ENCODE measurements at regions not wholly inside any gene's neighbourhood (a gene's known extent, or its start where the extent isn't known, plus 50 kb on each side); places are given as distances from the start of the nearest gene placed in this dataset.

DNA sequence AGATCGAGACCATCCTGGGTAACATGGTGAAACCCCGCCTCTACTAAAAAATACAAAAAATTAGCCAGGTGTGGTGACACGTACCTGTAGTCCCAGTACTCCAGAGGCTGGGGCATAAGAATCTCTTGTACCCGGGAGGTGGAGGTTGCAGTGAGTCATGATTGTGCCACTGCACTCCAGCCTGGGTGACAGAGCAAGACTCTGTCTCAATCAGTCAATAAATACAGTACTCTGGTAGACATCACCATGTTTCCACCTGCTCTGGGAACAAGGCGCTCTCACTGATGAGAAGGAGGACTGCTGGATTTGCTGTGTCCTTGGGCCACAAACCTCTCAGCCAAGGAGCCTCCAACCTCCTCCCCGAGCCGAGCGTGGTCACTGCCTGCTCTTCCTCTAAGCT lies 154.2 kb upstream of the ZNF236 start:
- Mint-ChIP-seq H3K4me3 (no peak overlapping the region), H3K27me3 (ENCODE audit: low read depth in 3 of 3) (peaks cover 2 to 12% (median 4%) of the 10 kb centered on the region in 3 donors)
- DNase-seq = no peak

GRCh38 chr18:76667603-76668002 lies 154.8 kb upstream of the ZNF236 start:
- no peaks in the 10 kb centered on the region for H3K9me3 Mint-ChIP-seq
- H3K27ac Mint-ChIP-seq = no peak overlapping the region
- no peak for DNase-seq

More for the DNA sequence above, 154.2 kb upstream of the ZNF236 start:
- H3K4me1 Mint-ChIP-seq = no peaks in the 10 kb centered on the region
- no peak overlapping the region for H3K27ac Mint-ChIP-seq
- H3K36me3 Mint-ChIP-seq = peaks cover 0 to 3% (median 0%) of the 10 kb centered on the region in 3 donors
- H3K9me3 Mint-ChIP-seq = no peaks in the 10 kb centered on the region

DNA sequence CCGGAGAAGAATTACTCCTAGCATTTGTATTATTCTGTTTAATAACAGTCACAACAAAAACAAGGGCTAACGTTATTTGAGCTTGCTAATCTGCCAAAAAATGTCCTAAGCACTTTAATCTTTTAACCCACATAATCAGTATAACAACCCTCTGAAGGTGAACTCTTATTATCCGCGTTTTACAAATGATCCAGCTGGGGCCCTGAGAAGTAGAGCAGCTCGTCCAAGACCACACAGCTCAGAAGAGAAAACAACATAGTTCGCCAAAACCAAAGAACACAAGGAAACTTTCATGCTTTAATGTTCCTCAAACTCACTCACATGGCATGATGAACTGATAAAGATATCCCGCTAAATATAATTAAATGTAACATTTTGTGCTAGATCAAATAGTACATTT lies 159.7 kb upstream of the ZNF236 start:
- Mint-ChIP-seq H3K27ac (no peak overlapping the region), H3K9me3 (no peaks in the 10 kb centered on the region), H3K36me3 (peaks cover 0 to 3% (median 0%) of the 10 kb centered on the region in 3 donors), H3K4me1 (peaks cover 11 to 14% of the 10 kb centered on the region in 2 donors), H3K27me3 (ENCODE audit: low read depth in 3 of 3) (peaks cover 6 to 11% (median 8%) of the 10 kb centered on the region in 3 donors), H3K4me3 (no peak overlapping the region)
- DNase-seq = no peak

More at GRCh38 chr18:76667603-76668002, 154.8 kb upstream of the ZNF236 start:
- Mint-ChIP-seq H3K36me3 (peaks cover 0 to 3% (median 0%) of the 10 kb centered on the region in 3 donors), H3K4me1 (no peaks in the 10 kb centered on the region), H3K27me3 (ENCODE audit: low read depth in 3 of 3) (peaks cover 4 to 12% (median 4%) of the 10 kb centered on the region in 3 donors), H3K4me3 (no peak overlapping the region)

GRCh38 chr18:76660571-76661192 lies 161.7 kb upstream of the ZNF236 start:
- Mint-ChIP-seq H3K4me3 (no peak overlapping the region), H3K27me3 (ENCODE audit: low read depth in 3 of 3) (peaks cover 1 to 17% (median 3%) of the 10 kb centered on the region in 3 donors), H3K9me3 (no peaks in the 10 kb centered on the region), H3K27ac (no peak overlapping the region), H3K36me3 (peaks cover 0 to 3% (median 0%) of the 10 kb centered on the region in 3 donors), H3K4me1 (peaks cover 18 to 26% of the 10 kb centered on the region in 2 donors)
- DNase-seq = no peak

DNA sequence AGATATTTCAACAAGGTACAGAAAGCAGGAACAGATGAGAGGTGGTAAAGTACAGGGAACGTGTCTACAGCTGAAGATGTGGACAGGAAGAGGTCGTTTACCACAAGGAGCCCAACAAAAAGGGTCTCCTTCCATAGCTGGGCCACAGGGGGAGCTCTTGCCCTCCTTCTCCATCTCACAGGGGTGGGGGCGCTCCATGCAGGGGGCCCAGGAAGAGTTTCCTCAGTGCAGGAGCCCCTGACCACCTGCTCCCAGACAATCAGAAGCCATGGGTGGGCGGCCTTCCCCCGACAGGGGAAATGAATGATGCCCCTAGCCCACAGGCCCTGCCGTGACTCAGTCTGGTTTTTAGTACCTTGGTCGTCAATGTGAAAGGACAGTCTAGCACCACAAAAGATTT lies 163.6 kb upstream of the ZNF516 start:
- Mint-ChIP-seq H3K27ac (peak overlapping the region in 2 of 6 donors; percentile 14 to 18), H3K36me3 (no peaks in the 10 kb centered on the region), H3K4me1 (peaks cover 18 to 26% of the 10 kb centered on the region in 2 donors), H3K9me3 (no peaks in the 10 kb centered on the region), H3K4me3 (peak overlapping the region in 4 of 5 donors; percentile 2 to 67 (median 34)), H3K27me3 (ENCODE audit: low read depth in 3 of 3) (peaks cover 0 to 22% (median 1%) of the 10 kb centered on the region in 3 donors)
- peak; percentile 24 to 32 (median 29) for DNase-seq

- Mint-ChIP-seq H3K36me3 (no peaks in the 10 kb centered on the region), H3K27me3 (ENCODE audit: low read depth in 3 of 3) (peaks cover 0 to 23% (median 1%) of the 10 kb centered on the region in 3 donors), H3K27ac (peak overlapping the region in 3 of 6 donors; percentile 8 to 52 (median 14)), H3K9me3 (no peaks in the 10 kb centered on the region), H3K4me3 (peak overlapping the region; percentile 22 to 67 (median 47)), H3K4me1 (peaks cover 18 to 26% of the 10 kb centered on the region in 2 donors)
- no peak for DNase-seq
These were observed 162.9 kb upstream of the ZNF516 start for GRCh38 chr18:76657911-76658470.

GRCh38 chr18:76656925-76657827 lies 162.1 kb upstream of the ZNF516 start:
- Mint-ChIP-seq H3K36me3 (no peaks in the 10 kb centered on the region), H3K27ac (peak overlapping the region in 1 of 6 donors; percentile 17), H3K9me3 (no peaks in the 10 kb centered on the region), H3K27me3 (ENCODE audit: low read depth in 3 of 3) (peaks cover 0 to 20% (median 0%) of the 10 kb centered on the region in 3 donors), H3K4me3 (peak overlapping the region in 4 of 5 donors; percentile 44 to 59 (median 49)), H3K4me1 (peaks cover 18 to 26% of the 10 kb centered on the region in 2 donors)
- no peak for DNase-seq

DNA sequence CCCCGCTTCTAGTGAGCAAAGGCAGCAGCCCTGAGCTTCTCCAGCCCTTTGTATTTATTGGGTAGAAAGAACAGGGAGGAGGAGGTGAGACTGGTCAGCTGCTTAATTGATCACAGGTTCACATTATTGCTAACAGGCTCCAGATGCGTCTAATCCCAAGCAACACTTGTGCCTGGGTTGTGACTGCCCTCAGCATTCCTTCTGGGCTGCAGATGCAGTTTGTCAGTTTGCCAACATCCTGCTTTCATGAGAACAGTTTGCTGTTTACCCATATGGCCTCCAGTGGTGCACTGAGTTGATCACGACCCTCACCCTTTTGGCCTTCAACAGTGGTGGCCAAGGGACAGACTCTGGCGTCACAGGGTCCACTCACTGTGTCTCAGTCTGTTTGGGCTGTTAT lies 159.5 kb upstream of the ZNF516 start:
- peaks cover 18 to 26% of the 10 kb centered on the region in 2 donors for H3K4me1 Mint-ChIP-seq
- no peak for DNase-seq
- H3K27ac Mint-ChIP-seq = no peak overlapping the region
- H3K4me3 Mint-ChIP-seq = no peak overlapping the region
- H3K36me3 Mint-ChIP-seq = no peaks in the 10 kb centered on the region
- peaks cover 0 to 18% (median 3%) of the 10 kb centered on the region in 3 donors for H3K27me3 Mint-ChIP-seq (ENCODE audit: low read depth in 3 of 3)
- no peaks in the 10 kb centered on the region for H3K9me3 Mint-ChIP-seq

DNA sequence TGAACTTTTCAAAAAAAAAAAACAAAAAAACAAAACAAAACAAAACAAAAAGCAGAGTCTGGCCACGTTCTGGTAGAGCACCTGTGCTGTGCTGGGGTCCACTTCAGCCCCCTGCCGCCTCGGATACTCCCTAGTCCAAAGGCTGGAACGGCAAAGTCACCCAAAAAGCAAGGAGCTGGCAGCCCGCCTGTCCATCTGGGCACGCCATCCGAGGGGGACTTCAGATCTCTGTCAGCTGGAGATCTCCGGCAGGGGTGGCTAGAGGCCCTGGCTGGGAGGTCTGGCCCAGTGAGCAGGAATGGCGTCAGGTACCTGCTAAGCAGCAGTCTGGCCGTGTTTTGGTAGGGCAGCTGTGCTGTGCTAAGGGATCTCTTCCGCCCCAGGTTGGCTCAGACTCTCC lies 152.3 kb upstream of the ZNF516 start:
- no peak for DNase-seq
- Mint-ChIP-seq H3K36me3 (peaks cover 0 to 4% (median 0%) of the 10 kb centered on the region in 3 donors), H3K9me3 (no peaks in the 10 kb centered on the region), H3K27ac (no peak overlapping the region), H3K27me3 (ENCODE audit: low read depth in 3 of 3) (peaks cover 0 to 3% (median 0%) of the 10 kb centered on the region in 3 donors), H3K4me1 (no peaks in the 10 kb centered on the region), H3K4me3 (no peak overlapping the region)

DNA sequence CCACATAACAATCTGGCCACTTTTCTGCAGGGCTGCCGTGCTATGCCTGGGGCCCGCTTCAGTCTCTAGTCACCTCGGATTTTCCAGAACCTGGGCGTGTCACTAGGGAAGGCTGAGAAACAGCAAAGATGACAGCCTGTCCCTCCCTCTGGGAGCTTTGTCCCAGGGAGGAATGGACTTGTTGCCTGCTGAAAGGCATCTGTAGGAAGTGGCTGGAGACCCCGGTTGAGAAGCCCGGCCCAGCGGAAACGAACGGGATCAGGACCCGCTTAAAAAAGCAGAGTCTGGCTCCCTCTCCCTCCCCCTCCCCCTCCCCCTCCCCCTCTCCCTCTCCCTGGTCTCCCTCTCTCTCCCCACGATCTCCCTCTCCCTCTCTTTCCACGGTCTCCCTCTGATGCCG lies 149.5 kb upstream of the ZNF516 start:
- H3K36me3 Mint-ChIP-seq = peaks cover 0 to 4% (median 0%) of the 10 kb centered on the region in 3 donors
- no peak overlapping the region for H3K27ac Mint-ChIP-seq
- H3K27me3 Mint-ChIP-seq (ENCODE audit: low read depth in 3 of 3) = no peaks in the 10 kb centered on the region
- no peak overlapping the region for H3K4me3 Mint-ChIP-seq
- H3K9me3 Mint-ChIP-seq = no peaks in the 10 kb centered on the region
- DNase-seq = no peak
- H3K4me1 Mint-ChIP-seq = no peaks in the 10 kb centered on the region

DNA sequence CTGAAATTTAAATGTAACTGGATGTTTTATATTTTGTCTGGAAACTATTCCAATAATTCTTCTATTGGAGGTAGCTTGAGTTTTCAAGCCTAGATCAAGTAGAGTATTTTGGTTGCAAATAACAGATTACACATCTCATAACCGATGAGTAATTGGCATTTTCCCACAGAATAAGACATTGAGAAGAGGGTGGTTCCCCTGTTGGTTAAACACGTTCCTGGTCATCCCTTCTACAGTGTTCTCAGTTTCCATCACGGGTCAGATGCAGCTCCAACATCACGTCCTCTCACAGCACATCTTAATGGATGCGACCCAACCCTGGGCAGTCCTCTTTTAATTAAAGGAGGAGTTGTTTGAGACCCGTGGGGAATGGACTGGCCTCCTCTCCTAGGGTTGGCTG lies 149.0 kb upstream of the ZNF516 start:
- no peaks in the 10 kb centered on the region for H3K27me3 Mint-ChIP-seq (ENCODE audit: low read depth in 3 of 3)

DNA sequence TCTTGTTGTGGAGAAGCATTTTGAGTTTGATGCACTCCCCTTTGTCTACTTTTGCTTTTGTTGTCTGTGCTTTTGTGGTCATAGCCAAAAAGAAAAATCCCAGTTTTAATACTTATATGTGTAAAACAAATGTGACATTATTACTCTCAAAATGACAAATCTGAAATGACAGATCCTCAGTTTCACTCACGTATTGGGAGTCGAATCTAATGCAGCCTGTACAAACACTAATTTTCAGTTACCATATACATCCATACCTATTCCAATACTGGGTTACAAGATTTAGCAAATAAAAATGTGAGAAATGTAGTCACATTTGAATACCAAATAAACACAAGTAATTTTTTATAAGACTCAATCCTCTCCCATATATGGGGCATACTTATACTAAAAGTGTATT lies 148.2 kb upstream of the ZNF516 start:
- Mint-ChIP-seq H3K4me1 (no peaks in the 10 kb centered on the region), H3K36me3 (peaks cover 0 to 4% (median 0%) of the 10 kb centered on the region in 3 donors), H3K9me3 (no peaks in the 10 kb centered on the region), H3K27me3 (ENCODE audit: low read depth in 3 of 3) (peaks cover 0 to 1% (median 0%) of the 10 kb centered on the region in 3 donors), H3K4me3 (no peak overlapping the region), H3K27ac (no peak overlapping the region)
- no peak for DNase-seq

More for the DNA sequence above, 149.0 kb upstream of the ZNF516 start:
- Mint-ChIP-seq H3K9me3 (no peaks in the 10 kb centered on the region), H3K36me3 (peaks cover 0 to 4% (median 0%) of the 10 kb centered on the region in 3 donors), H3K27ac (no peak overlapping the region), H3K4me3 (no peak overlapping the region), H3K4me1 (no peaks in the 10 kb centered on the region)
- no peak for DNase-seq

GRCh38 chr18:76640438-76640837 lies 145.4 kb upstream of the ZNF516 start:
- Mint-ChIP-seq H3K27me3 (ENCODE audit: low read depth in 3 of 3) (peaks cover 0 to 2% (median 0%) of the 10 kb centered on the region in 3 donors), H3K36me3 (peaks cover 0 to 4% (median 0%) of the 10 kb centered on the region in 3 donors), H3K4me1 (no peaks in the 10 kb centered on the region), H3K4me3 (no peak overlapping the region), H3K9me3 (no peaks in the 10 kb centered on the region), H3K27ac (no peak overlapping the region)
- DNase-seq = no peak
